H9 (cell line): ENCODE measurements at regions not wholly inside any gene's neighbourhood (a gene's known extent, or its start where the extent isn't known, plus 50 kb on each side); places are given as distances from the start of the nearest gene placed in this dataset.
A peak's percentile ranks its signal among the peaks of the same experiment; 100 is the strongest.

ENCODE experiments used
- DNase-seq: peaks from one replicate; pipeline ENCODE4 v3.0.0-alpha.2; 2017
- H2AFZ ChIP-seq: one replicate; pipeline ENCODE4 v1.6.1; 2013; ENCODE audit warnings: mild to moderate bottlenecking, low read length, control low read depth, moderate library complexity
- H2AK5ac ChIP-seq: 2 replicates; pipeline ENCODE4 v1.6.1; 2013; ENCODE audit warnings: low read length, control low read depth, mixed read lengths; ENCODE audit not compliant: insufficient read length
- H2BK120ac ChIP-seq: one replicate; pipeline ENCODE4 v1.6.1; 2013; ENCODE audit warnings: low read depth, mild to moderate bottlenecking, low read length, control low read depth, inconsistent platforms; ENCODE audit not compliant: poor library complexity, severe bottlenecking
- H2BK12ac ChIP-seq: 2 replicates; pipeline ENCODE4 v1.6.1; 2013; ENCODE audit warnings: low read length, control low read depth, mixed read lengths, low read depth; ENCODE audit not compliant: insufficient read length
- H2BK15ac ChIP-seq: 2 replicates; pipeline ENCODE4 v1.6.1; 2013; ENCODE audit warnings: low read depth, low read length, control low read depth
- H2BK20ac ChIP-seq: one replicate; pipeline ENCODE4 v1.6.1; 2013; ENCODE audit warnings: low read depth, mild to moderate bottlenecking, low read length, control low read depth, inconsistent platforms; ENCODE audit not compliant: poor library complexity, severe bottlenecking
- H2BK5ac ChIP-seq: 2 replicates; pipeline ENCODE4 v1.6.1; 2013; ENCODE audit warnings: low read length, control low read depth, mixed read lengths; ENCODE audit not compliant: insufficient read length
- H3K14ac ChIP-seq: 2 replicates; pipeline ENCODE4 v1.6.1; 2013; ENCODE audit warnings: low read length, control low read depth; ENCODE audit not compliant: insufficient read depth
- H3K18ac ChIP-seq: 2 replicates; pipeline ENCODE4 v1.6.1; 2013; ENCODE audit warnings: low read depth, mild to moderate bottlenecking, mixed read lengths, low read length, control low read depth; ENCODE audit not compliant: insufficient read length
- H3K23ac ChIP-seq: 2 replicates; pipeline ENCODE4 v1.6.1; 2013; ENCODE audit warnings: low read length, control low read depth, mixed read lengths, low read depth; ENCODE audit not compliant: insufficient read length
- H3K23me2 ChIP-seq: 2 replicates; pipeline ENCODE4 v1.6.1; 2013; ENCODE audit warnings: low read depth, mild to moderate bottlenecking, mixed read lengths, low read length, control low read depth; ENCODE audit not compliant: insufficient read length, poor library complexity, severe bottlenecking
- H3K27ac ChIP-seq: 2 replicates; pipeline ENCODE4 v1.5.1; 2013; ENCODE audit warnings: low read length, control low read depth, mixed read lengths, low read depth; ENCODE audit not compliant: insufficient read length
- H3K27me3 ChIP-seq: 2 replicates; pipeline ENCODE4 v1.6.1; 2013; ENCODE audit warnings: low read length, control low read depth, inconsistent platforms; ENCODE audit not compliant: insufficient read depth
- H3K4ac ChIP-seq: 2 replicates; pipeline ENCODE4 v1.6.1; 2013; ENCODE audit warnings: low read depth, mild to moderate bottlenecking, control low read depth, inconsistent platforms, low read length, moderate library complexity
- H3K4me1 ChIP-seq: 2 replicates; pipeline ENCODE4 v1.6.1; 2013; ENCODE audit warnings: low read length, control low read depth, inconsistent platforms; ENCODE audit not compliant: insufficient read depth
- H3K4me2 ChIP-seq: 2 replicates; pipeline ENCODE4 v1.6.1; 2013; ENCODE audit warnings: low read length, control low read depth, mixed read lengths; ENCODE audit not compliant: insufficient read length, insufficient read depth
- H3K56ac ChIP-seq: 2 replicates; pipeline ENCODE4 v1.6.1; 2013; ENCODE audit warnings: low read depth, mild to moderate bottlenecking, mixed read lengths, low read length, control low read depth; ENCODE audit not compliant: insufficient read length
- H3K79me1 ChIP-seq: 2 replicates; pipeline ENCODE4 v1.6.1; 2013; ENCODE audit warnings: low read depth, mild to moderate bottlenecking, moderate library complexity, low read length, control low read depth, inconsistent platforms; ENCODE audit not compliant: insufficient read depth, poor library complexity, severe bottlenecking
- H3K79me2 ChIP-seq: 2 replicates; pipeline ENCODE4 v1.6.1; 2013; ENCODE audit warnings: low read length, control low read depth, inconsistent platforms; ENCODE audit not compliant: insufficient read depth
- H3K9ac ChIP-seq: 2 replicates; pipeline ENCODE4 v1.6.1; 2013; ENCODE audit warnings: low read length, control low read depth, mixed read lengths; ENCODE audit not compliant: insufficient read length; ENCODE audit errors: extremely low read depth
- H3K9me3 ChIP-seq: one replicate; pipeline ENCODE4 v1.6.1; 2013; ENCODE audit warnings: low read depth, low read length, inconsistent platforms; ENCODE audit not compliant: control insufficient read depth
- H3T11ph ChIP-seq: one replicate; pipeline ENCODE4 v1.6.1; 2013; ENCODE audit warnings: mild to moderate bottlenecking, low read length, control low read depth, inconsistent platforms
- H4K20me1 ChIP-seq: one replicate; pipeline ENCODE4 v1.6.1; 2013; ENCODE audit not compliant: control insufficient read depth, insufficient read length, insufficient read depth
- H4K5ac ChIP-seq: 2 replicates; pipeline ENCODE4 v1.6.1; 2013; ENCODE audit warnings: low read depth, mild to moderate bottlenecking, mixed read lengths, low read length, control low read depth; ENCODE audit not compliant: insufficient read length
- H4K8ac ChIP-seq: replicated peaks from 2 replicates; pipeline ENCODE4 v1.6.1; 2013; ENCODE audit warnings: low read length, control low read depth, mixed read lengths, low read depth; ENCODE audit not compliant: insufficient read length
- H4K91ac ChIP-seq: 2 replicates; pipeline ENCODE4 v1.6.1; 2013; ENCODE audit warnings: low read depth, mild to moderate bottlenecking, moderate library complexity, mixed read lengths, low read length, control low read depth; ENCODE audit not compliant: insufficient read length
- H3K27ac Mint-ChIP-seq, 3 experiments: 2 replicates in 2 of 3; 3 replicates in 1 of 3; pipeline ENCODE4 v1.8.0; 2020 to 2021; ENCODE audit warnings: mixed read lengths in 3 of 3, mild to moderate bottlenecking in 1 of 3, moderate library complexity in 1 of 3
- H3K27me3 Mint-ChIP-seq: 2 replicates; pipeline ENCODE4 v1.8.0; 2021; ENCODE audit warnings: low read depth, mild to moderate bottlenecking, moderate library complexity, mixed read lengths
- H3K36me3 Mint-ChIP-seq, 3 experiments: 2 replicates in 2 of 3; 3 replicates in 1 of 3; pipeline ENCODE4 v1.8.0; 2020 to 2021; ENCODE audit warnings: low read depth in 3 of 3, mixed read lengths in 3 of 3; ENCODE audit not compliant: insufficient read depth in 1 of 3
- H3K4me1 Mint-ChIP-seq, 2 experiments: 2 replicates each; pipeline ENCODE4 v1.8.0; 2020; ENCODE audit warnings: mixed read lengths in 2 of 2
- H3K4me3 Mint-ChIP-seq, 2 experiments: 2 replicates in 1 of 2; 3 replicates in 1 of 2; pipeline ENCODE4 v1.8.0; 2020 to 2021; ENCODE audit warnings: mild to moderate bottlenecking in 2 of 2, mixed read lengths in 2 of 2, moderate library complexity in 1 of 2
- H3K9me3 Mint-ChIP-seq, 2 experiments: 2 replicates in 1 of 2; 3 replicates in 1 of 2; pipeline ENCODE4 v1.8.0; 2020; ENCODE audit warnings: mild to moderate bottlenecking in 2 of 2, mixed read lengths in 2 of 2, moderate library complexity in 1 of 2
- WGBS: extraction: QIAGEN DNeasy Blood & Tissue Kit; methylation state at CpG from one replicate; pipeline ENCODE4 v1.1.7; 2013; ENCODE audit warnings: missing lambda C conversion rate, low lambda C conversion rate, mixed read lengths; ENCODE audit not compliant: insufficient read length; ENCODE audit errors: extremely low coverage; 5-methylcytosine and 5-hydroxymethylcytosine counted together
- TF ChIP-seq, protein P1 (sequence below): fragments of 200-600 bp; sonication (generic); conservative IDR thresholded peaks from 3 replicates; pipeline ENCODE4 v1.8.0; 2021; ENCODE audit warnings: antibody characterized with exemption, mild to moderate bottlenecking

DNA sequence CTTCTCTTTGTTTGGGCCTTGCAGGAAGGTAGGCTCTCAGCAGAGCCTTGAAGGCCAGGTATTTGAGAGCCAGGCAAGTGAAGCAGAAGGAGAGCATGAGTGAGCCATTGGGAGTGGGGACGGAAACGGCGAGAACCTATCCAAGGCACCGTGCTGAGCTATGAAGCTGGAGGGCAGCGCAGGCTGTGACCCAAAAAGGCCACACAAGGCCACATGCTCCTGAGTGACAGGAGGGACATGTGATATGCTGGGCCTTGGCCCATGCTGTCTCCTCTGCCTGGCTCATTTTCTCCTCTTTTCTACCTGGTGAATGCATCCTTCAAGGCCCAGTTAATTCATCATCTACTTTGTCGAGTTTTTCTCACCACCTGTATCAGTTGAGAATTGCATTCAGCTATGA lies 136.3 kb downstream of the PALM2AKAP2 start:
- TF ChIP-seq, protein P1, sequence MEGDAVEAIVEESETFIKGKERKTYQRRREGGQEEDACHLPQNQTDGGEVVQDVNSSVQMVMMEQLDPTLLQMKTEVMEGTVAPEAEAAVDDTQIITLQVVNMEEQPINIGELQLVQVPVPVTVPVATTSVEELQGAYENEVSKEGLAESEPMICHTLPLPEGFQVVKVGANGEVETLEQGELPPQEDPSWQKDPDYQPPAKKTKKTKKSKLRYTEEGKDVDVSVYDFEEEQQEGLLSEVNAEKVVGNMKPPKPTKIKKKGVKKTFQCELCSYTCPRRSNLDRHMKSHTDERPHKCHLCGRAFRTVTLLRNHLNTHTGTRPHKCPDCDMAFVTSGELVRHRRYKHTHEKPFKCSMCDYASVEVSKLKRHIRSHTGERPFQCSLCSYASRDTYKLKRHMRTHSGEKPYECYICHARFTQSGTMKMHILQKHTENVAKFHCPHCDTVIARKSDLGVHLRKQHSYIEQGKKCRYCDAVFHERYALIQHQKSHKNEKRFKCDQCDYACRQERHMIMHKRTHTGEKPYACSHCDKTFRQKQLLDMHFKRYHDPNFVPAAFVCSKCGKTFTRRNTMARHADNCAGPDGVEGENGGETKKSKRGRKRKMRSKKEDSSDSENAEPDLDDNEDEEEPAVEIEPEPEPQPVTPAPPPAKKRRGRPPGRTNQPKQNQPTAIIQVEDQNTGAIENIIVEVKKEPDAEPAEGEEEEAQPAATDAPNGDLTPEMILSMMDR, result no peak
- H3K14ac ChIP-seq, result no peak overlapping the region
- DNase-seq, result no peak
- no peak overlapping the region for H2AK5ac ChIP-seq
- no peak overlapping the region for H3K18ac ChIP-seq
- H2AFZ ChIP-seq, result no peak overlapping the region
- Mint-ChIP-seq H3K36me3 (no peaks in the 10 kb centered on the region), H3K27ac (peak overlapping the region in 2 of 3 experiments; percentile 31 to 56; a peak in 2 of 7 replicates), H3K27me3 (no peaks in the 10 kb centered on the region), H3K9me3 (no peaks in the 10 kb centered on the region), H3K4me1 (peaks cover 0 to 4% of the 10 kb centered on the region in 2 experiments; a peak in 1 of 4 replicates), H3K4me3 (no peak overlapping the region)
- H3K79me2 ChIP-seq, result no peaks in the 10 kb centered on the region
- peaks cover 5% of the 10 kb centered on the region; the same call in 1 of the 2 replicates for H3K4me1 ChIP-seq
- no CpG with 5 or more reads among the region's 6 CpGs for WGBS
- no peak overlapping the region for H3K9ac ChIP-seq
- no peak overlapping the region for H3K4me2 ChIP-seq
- H2BK12ac ChIP-seq, result no peak overlapping the region
- no peak overlapping the region for H4K91ac ChIP-seq
- no peaks in the 10 kb centered on the region for H3K79me1 ChIP-seq
- H3K4ac ChIP-seq, result no peak overlapping the region
- H2BK15ac ChIP-seq, result no peak overlapping the region
- H4K5ac ChIP-seq, result no peak overlapping the region
- no peaks in the 10 kb centered on the region for H3K9me3 ChIP-seq
- no peak overlapping the region for H3K23ac ChIP-seq
- H3K27ac ChIP-seq, result no peak overlapping the region
- H4K8ac ChIP-seq, result no peak overlapping the region
- no peak overlapping the region for H3T11ph ChIP-seq
- no peak overlapping the region for H2BK120ac ChIP-seq
- H3K56ac ChIP-seq, result no peak overlapping the region
- no peaks in the 10 kb centered on the region for H3K23me2 ChIP-seq
- no peak overlapping the region for H2BK5ac ChIP-seq
- no peaks in the 10 kb centered on the region for H3K27me3 ChIP-seq
- no peak overlapping the region for H2BK20ac ChIP-seq
- no peaks in the 10 kb centered on the region for H4K20me1 ChIP-seq
